Erythroblast (primary cell): ENCODE measurements at regions not wholly inside any gene's neighbourhood (a gene's known extent, or its start where the extent isn't known, plus 50 kb on each side); places are given as distances from the start of the nearest gene placed in this dataset.

Experiments
- GATA1 ChIP-seq: IDR thresholded peaks from 2 replicates; pipeline ENCODE4 v1.6.1; 2011; ENCODE audit warnings: low read depth, mild to moderate bottlenecking, control low read depth, low read length, moderate library complexity
- POLR2A ChIP-seq: IDR thresholded peaks from 2 replicates; pipeline ENCODE4 v1.6.1; 2011; ENCODE audit warnings: mild to moderate bottlenecking, low read length

DNA sequence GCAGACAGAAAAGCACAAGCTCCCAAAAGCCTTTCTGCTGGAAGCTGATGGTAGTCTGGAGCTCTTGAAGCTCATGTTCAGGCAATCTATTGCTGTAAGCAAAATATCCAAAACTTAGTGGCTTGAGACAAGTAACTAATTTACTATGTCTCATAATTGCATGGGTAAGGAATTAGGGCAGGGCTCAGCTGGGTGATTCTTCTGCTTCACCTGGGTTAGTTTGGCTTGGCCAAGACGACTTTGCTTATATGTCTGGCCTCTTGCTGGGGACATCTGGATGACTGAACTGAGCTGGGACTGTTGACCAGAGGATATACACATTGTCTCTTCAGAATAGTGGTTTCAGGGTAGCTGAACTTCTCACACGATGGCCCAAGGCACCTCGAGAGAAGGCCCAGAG, 96.8 kb upstream of the WSCD1 start:
- no peak for TF ChIP-seq POLR2A
- no peak for TF ChIP-seq GATA1
